Loucy (cell line): ENCODE measurements at regions not wholly inside any gene's neighbourhood (a gene's known extent, or its start where the extent isn't known, plus 50 kb on each side); places are given as distances from the start of the nearest gene placed in this dataset.

Experiments
- EZH2phosphoT487 ChIP-seq: fragments of 200-600 bp; IDR thresholded peaks from 2 replicates; pipeline ENCODE4 v1.6.1; 2018; ENCODE audit warnings: antibody characterized with exemption, mild to moderate bottlenecking, moderate library complexity, borderline replicate concordance
- TF ChIP-seq, protein P1 (sequence below): fragments of 200-600 bp; sonication (generic); conservative IDR thresholded peaks from 2 replicates; pipeline ENCODE4 v1.5.1; 2014; ENCODE audit warnings: mild to moderate bottlenecking, antibody characterized with exemption, low read length

DNA sequence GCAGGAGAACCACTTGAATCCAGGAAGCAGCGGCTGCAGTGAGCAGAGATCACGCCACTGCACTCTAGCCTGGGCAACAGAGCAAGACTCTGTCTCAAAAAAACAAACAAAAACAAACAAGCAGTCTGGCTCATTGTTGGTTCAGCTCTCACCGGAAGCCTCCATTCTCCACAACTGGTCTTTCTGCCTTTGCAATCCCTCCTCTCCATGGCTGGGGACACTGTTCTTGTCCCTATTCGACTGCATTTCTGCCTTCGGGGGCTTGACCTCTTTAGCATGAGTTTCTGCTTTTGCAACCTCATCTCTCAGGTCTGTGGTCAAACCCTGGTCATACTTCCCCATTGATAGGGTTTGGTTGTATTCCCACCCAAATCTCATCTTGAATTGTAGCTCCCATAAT lies 216.3 kb upstream of the NR5A2 start:
- TF ChIP-seq, protein P1, sequence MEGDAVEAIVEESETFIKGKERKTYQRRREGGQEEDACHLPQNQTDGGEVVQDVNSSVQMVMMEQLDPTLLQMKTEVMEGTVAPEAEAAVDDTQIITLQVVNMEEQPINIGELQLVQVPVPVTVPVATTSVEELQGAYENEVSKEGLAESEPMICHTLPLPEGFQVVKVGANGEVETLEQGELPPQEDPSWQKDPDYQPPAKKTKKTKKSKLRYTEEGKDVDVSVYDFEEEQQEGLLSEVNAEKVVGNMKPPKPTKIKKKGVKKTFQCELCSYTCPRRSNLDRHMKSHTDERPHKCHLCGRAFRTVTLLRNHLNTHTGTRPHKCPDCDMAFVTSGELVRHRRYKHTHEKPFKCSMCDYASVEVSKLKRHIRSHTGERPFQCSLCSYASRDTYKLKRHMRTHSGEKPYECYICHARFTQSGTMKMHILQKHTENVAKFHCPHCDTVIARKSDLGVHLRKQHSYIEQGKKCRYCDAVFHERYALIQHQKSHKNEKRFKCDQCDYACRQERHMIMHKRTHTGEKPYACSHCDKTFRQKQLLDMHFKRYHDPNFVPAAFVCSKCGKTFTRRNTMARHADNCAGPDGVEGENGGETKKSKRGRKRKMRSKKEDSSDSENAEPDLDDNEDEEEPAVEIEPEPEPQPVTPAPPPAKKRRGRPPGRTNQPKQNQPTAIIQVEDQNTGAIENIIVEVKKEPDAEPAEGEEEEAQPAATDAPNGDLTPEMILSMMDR = no peak
- TF ChIP-seq EZH2phosphoT487 = no peak
